ENCODE measurements at regions not wholly inside any gene's neighbourhood (a gene's known extent, or its start where the extent isn't known, plus 50 kb on each side); places are given as distances from the start of the nearest gene placed in this dataset.
"Not testable (repeated sequence)": the region's sequence is repeated elsewhere in the genome, so short reads cannot be mapped to it uniquely, and the experiment has no call there.

GRCh38 chr4:96407225-96407624, 567.3 kb downstream of the PDHA2 start (continued):
- TF ChIP-seq CTCF (IDR thresholded peaks at IDR 0.05; ENCODE audit: low read depth, low read length, missing input control) (no peak), RAD21 (IDR thresholded peaks at IDR 0.05) (no peak)

DNA sequence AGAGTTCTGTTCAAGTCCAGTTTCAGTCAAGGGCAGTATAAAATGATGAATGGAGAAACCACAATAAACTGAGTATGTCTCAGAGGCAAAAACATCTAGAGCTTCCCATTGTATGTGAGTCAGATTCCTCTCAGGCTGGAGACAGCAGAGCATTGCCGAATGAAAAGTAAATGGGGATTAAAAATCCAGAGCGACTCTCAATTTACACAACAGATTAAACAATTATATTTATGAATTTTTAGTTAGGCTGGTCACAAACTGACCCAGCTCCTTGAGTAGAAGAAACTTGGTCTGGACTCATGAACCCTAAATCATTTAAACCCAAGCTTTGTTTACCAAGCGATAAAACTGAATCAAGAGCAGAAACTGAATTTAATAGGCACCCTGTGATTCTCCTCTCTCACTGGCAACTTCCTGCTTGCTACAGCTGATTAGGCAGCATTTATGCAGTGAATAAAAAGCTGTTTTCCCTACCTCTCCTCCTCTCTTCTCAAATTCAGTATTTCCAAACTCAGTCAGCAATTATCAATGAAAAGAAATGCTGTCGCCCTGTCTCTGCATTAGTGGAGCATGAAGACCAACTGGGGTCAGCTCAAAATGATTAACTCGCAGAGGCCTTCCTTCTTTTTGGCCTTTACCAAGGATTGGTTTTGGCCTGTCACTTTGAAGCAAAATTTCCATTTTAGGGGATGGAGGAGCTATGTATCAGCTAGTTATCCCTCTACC, 568.0 kb downstream of the PDHA2 start:
- no peak for DNase-seq (ENCODE audit: low spot score)

GRCh38 chr4:96414853-96415252, 575.0 kb downstream of the PDHA2 start:
- H3K9me3 ChIP-seq (ENCODE audit: control insufficient read depth in 4 of 4, low read length in 3 of 4), result not testable (repeated sequence)

More for the DNA sequence above, 568.0 kb downstream of the PDHA2 start:
- Histone ChIP-seq H3K27ac (ENCODE audit: low read depth in 1 of 2, low read length in 2 of 2) (no peak overlapping the region), H3K4me3 (ENCODE audit: low read depth in 1 of 3, low read length in 3 of 3) (no peak overlapping the region), H3K9me3 (ENCODE audit: control insufficient read depth in 4 of 4, low read length in 3 of 4) (peaks cover 0 to 3% (median 0%) of the 10 kb centered on the region in 4 donors), H3K9ac (ENCODE audit: low read depth in 1 of 2, low read length in 2 of 2) (no peak overlapping the region), H3K36me3 (ENCODE audit: control insufficient read depth in 4 of 4, insufficient read depth in 3 of 4, low read depth in 1 of 4, low read length in 3 of 4) (no peaks in the 10 kb centered on the region), H3K27me3 (ENCODE audit: control insufficient read depth in 4 of 4, insufficient read depth in 4 of 4, low read length in 3 of 4) (no peaks in the 10 kb centered on the region), H3K4me1 (ENCODE audit: control insufficient read depth in 4 of 4, insufficient read depth in 4 of 4, low read length in 3 of 4) (no peaks in the 10 kb centered on the region)
- 69% methylated on average over 5 of the region's 5 CpGs for WGBS
- TF ChIP-seq ZBTB33 (IDR thresholded peaks at IDR 0.05), result no peak
- no peak for TF ChIP-seq HNF4A (conservative IDR thresholded peaks at IDR 0.05)
- no peak for TF ChIP-seq EGR1 (IDR thresholded peaks at IDR 0.05; ENCODE audit: low read depth in 2 of 2)
- no peak for TF ChIP-seq RAD21 (IDR thresholded peaks at IDR 0.05)
- no peak for TF ChIP-seq CTCF (IDR thresholded peaks at IDR 0.05; ENCODE audit: low read depth, low read length, missing input control)
- TF ChIP-seq TAF1 (conservative IDR thresholded peaks at IDR 0.05), result no peak
- no peak for TF ChIP-seq HNF4G (IDR thresholded peaks at IDR 0.05)
- TF ChIP-seq FOXA2 (IDR thresholded peaks at IDR 0.05), result no peak
- no peak for TF ChIP-seq RXRA (IDR thresholded peaks at IDR 0.05)
- no peak for TF ChIP-seq ATF3 (IDR thresholded peaks at IDR 0.05)
- TF ChIP-seq, protein P1, sequence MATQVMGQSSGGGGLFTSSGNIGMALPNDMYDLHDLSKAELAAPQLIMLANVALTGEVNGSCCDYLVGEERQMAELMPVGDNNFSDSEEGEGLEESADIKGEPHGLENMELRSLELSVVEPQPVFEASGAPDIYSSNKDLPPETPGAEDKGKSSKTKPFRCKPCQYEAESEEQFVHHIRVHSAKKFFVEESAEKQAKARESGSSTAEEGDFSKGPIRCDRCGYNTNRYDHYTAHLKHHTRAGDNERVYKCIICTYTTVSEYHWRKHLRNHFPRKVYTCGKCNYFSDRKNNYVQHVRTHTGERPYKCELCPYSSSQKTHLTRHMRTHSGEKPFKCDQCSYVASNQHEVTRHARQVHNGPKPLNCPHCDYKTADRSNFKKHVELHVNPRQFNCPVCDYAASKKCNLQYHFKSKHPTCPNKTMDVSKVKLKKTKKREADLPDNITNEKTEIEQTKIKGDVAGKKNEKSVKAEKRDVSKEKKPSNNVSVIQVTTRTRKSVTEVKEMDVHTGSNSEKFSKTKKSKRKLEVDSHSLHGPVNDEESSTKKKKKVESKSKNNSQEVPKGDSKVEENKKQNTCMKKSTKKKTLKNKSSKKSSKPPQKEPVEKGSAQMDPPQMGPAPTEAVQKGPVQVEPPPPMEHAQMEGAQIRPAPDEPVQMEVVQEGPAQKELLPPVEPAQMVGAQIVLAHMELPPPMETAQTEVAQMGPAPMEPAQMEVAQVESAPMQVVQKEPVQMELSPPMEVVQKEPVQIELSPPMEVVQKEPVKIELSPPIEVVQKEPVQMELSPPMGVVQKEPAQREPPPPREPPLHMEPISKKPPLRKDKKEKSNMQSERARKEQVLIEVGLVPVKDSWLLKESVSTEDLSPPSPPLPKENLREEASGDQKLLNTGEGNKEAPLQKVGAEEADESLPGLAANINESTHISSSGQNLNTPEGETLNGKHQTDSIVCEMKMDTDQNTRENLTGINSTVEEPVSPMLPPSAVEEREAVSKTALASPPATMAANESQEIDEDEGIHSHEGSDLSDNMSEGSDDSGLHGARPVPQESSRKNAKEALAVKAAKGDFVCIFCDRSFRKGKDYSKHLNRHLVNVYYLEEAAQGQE (IDR thresholded peaks at IDR 0.05), result no peak

More at GRCh38 chr4:96414853-96415252, 575.0 kb downstream of the PDHA2 start:
- H3K4me3 ChIP-seq (ENCODE audit: low read depth in 1 of 3, low read length in 3 of 3); H3K27me3 ChIP-seq (ENCODE audit: control insufficient read depth in 4 of 4, insufficient read depth in 4 of 4, low read length in 3 of 4); H3K27ac ChIP-seq (ENCODE audit: low read depth in 1 of 2, low read length in 2 of 2); DNase-seq (ENCODE audit: low spot score); H3K4me1 ChIP-seq (ENCODE audit: control insufficient read depth in 4 of 4, insufficient read depth in 4 of 4, low read length in 3 of 4); H3K9ac ChIP-seq (ENCODE audit: low read depth in 1 of 2, low read length in 2 of 2); H3K36me3 ChIP-seq (ENCODE audit: control insufficient read depth in 4 of 4, insufficient read depth in 3 of 4, low read depth in 1 of 4, low read length in 3 of 4): not testable (repeated sequence)
- 88% methylated on average over 21 of the region's 21 CpGs for WGBS

Data from liver (tissue), 8 donors.